IMR-90 (cell line): ENCODE measurements at regions not wholly inside any gene's neighbourhood (a gene's known extent, or its start where the extent isn't known, plus 50 kb on each side); places are given as distances from the start of the nearest gene placed in this dataset.

Source experiments
- ATAC-seq: fragments of 200-7000 bp; cut with Tn5 transposase; 2 replicates; pipeline ENCODE4 v1.9.1; 2020; ENCODE audit warnings: low read depth, mild to moderate bottlenecking, moderate library complexity
- BruUV-seq: library from RNA; stranded (reverse); fragments of 400-500 nt; replicated peaks from 2 replicates; lab custom pipeline; 2021; lab: Mats Ljungman, UMichigan
- CTCF ChIA-PET: fragments of 300-600 bp; formaldehyde crosslinking; extraction: SDS; loops from one replicate; lab custom pipeline; 2021; ENCODE audit warnings: antibody characterized with exemption; lab: Yijun Ruan, JAX
- POLR2A ChIA-PET: fragments of 300-600 bp; sonication (Branson Sonifier 250); formaldehyde crosslinking; loops from one replicate; lab custom pipeline; 2022; ENCODE audit warnings: antibody characterized with exemption; ENCODE audit not compliant: unreplicated experiment; lab: Charles Lee
- DNase-seq: peaks from one replicate; pipeline ENCODE4 v3.0.0; 2013
- H2AFZ ChIP-seq: replicated peaks from 2 replicates; pipeline ENCODE3; 2013; ENCODE audit warnings: low read length, mild to moderate bottlenecking; ENCODE audit not compliant: poor library complexity
- H2AK5ac ChIP-seq: 2 replicates; pipeline ENCODE4 v1.6.1; 2013; ENCODE audit warnings: low read depth, low read length, inconsistent platforms
- H2AK9ac ChIP-seq: replicated peaks from 2 replicates; pipeline ENCODE3; 2013; ENCODE audit warnings: mild to moderate bottlenecking, low read depth, low read length, moderate library complexity; ENCODE audit not compliant: poor library complexity
- H2BK120ac ChIP-seq: 2 replicates; pipeline ENCODE4 v1.6.1; 2013; ENCODE audit warnings: low read depth, low read length, inconsistent platforms
- H2BK15ac ChIP-seq: 3 replicates; pipeline ENCODE4 v1.6.1; 2013; ENCODE audit warnings: low read depth, low read length, inconsistent platforms
- H2BK20ac ChIP-seq: 2 replicates; pipeline ENCODE4 v1.6.1; 2013; ENCODE audit warnings: low read depth, mild to moderate bottlenecking, inconsistent platforms, low read length, moderate library complexity
- H2BK5ac ChIP-seq: 2 replicates; pipeline ENCODE4 v1.6.1; 2013; ENCODE audit warnings: mild to moderate bottlenecking, low read depth, low read length, inconsistent platforms; ENCODE audit not compliant: poor library complexity, severe bottlenecking
- H3K14ac ChIP-seq: replicated peaks from 2 replicates; pipeline ENCODE4 v1.6.1; 2013; ENCODE audit warnings: low read depth, low read length, inconsistent platforms
- H3K18ac ChIP-seq: 2 replicates; pipeline ENCODE4 v1.6.1; 2013; ENCODE audit warnings: low read depth, low read length, control low read depth
- H3K23ac ChIP-seq: 2 replicates; pipeline ENCODE4 v1.6.1; 2013; ENCODE audit warnings: low read depth, low read length, inconsistent platforms
- H3K27ac ChIP-seq: 2 replicates; pipeline ENCODE4 v1.5.1; 2013; ENCODE audit warnings: mild to moderate bottlenecking, control low read depth, low read length; ENCODE audit not compliant: insufficient read depth
- H3K27me3 ChIP-seq: 2 replicates; pipeline ENCODE4 v1.6.1; 2013; ENCODE audit warnings: low read length; ENCODE audit not compliant: control insufficient read depth, insufficient read depth
- H3K36me3 ChIP-seq: 2 replicates; pipeline ENCODE4 v1.6.1; 2013; ENCODE audit warnings: low read length, mixed read lengths; ENCODE audit not compliant: control insufficient read depth, insufficient read depth
- H3K4ac ChIP-seq: 2 replicates; pipeline ENCODE4 v1.6.1; 2013; ENCODE audit warnings: low read depth, low read length, inconsistent platforms
- H3K4me1 ChIP-seq: 2 replicates; pipeline ENCODE4 v1.6.1; 2013; ENCODE audit warnings: low read length, mixed read lengths; ENCODE audit not compliant: control insufficient read depth, insufficient read depth
- H3K4me2 ChIP-seq: 2 replicates; pipeline ENCODE4 v1.6.1; 2013; ENCODE audit warnings: low read depth, mild to moderate bottlenecking, control low read depth, low read length, moderate library complexity
- H3K4me3 ChIP-seq: 2 replicates; pipeline ENCODE4 v1.5.1; 2013; ENCODE audit warnings: low read depth, mild to moderate bottlenecking, control low read depth, low read length, moderate library complexity; ENCODE audit not compliant: insufficient read depth
- H3K56ac ChIP-seq: 2 replicates; pipeline ENCODE4 v1.6.1; 2013; ENCODE audit warnings: low read length, inconsistent platforms; ENCODE audit not compliant: insufficient read depth; ENCODE audit errors: extremely low read depth
- H3K79me1 ChIP-seq, 2 experiments: 2 replicates each; pipeline ENCODE4 v1.6.1; 2013; ENCODE audit warnings: low read length in 2 of 2, inconsistent platforms in 1 of 2, low read depth in 1 of 2
- H3K9ac ChIP-seq: 2 replicates; pipeline ENCODE4 v1.6.1; 2013; ENCODE audit warnings: low read depth, low read length, control low read depth
- H3K9me1 ChIP-seq: 2 replicates; pipeline ENCODE4 v1.6.1; 2013; ENCODE audit warnings: low read length, inconsistent platforms; ENCODE audit not compliant: insufficient read depth
- H3K9me3 ChIP-seq: 2 replicates; pipeline ENCODE4 v1.6.1; 2013; ENCODE audit warnings: low read length; ENCODE audit not compliant: control insufficient read depth, insufficient read depth
- H4K20me1 ChIP-seq: 2 replicates; pipeline ENCODE4 v1.6.1; 2013; ENCODE audit warnings: low read length, inconsistent platforms; ENCODE audit not compliant: insufficient read depth
- H4K5ac ChIP-seq: 2 replicates; pipeline ENCODE4 v1.6.1; 2013; ENCODE audit warnings: mild to moderate bottlenecking, low read depth, low read length, control low read depth
- H4K8ac ChIP-seq, 2 experiments: 2 replicates each; pipeline ENCODE4 v1.6.1; 2013; ENCODE audit warnings: low read depth in 2 of 2, low read length in 2 of 2, control low read depth in 1 of 2, inconsistent platforms in 1 of 2
- H4K91ac ChIP-seq: 2 replicates; pipeline ENCODE4 v1.6.1; 2013; ENCODE audit warnings: low read depth, low read length, inconsistent platforms; ENCODE audit not compliant: insufficient read depth
- BHLHE40 ChIP-seq: fragments of 150-350 bp; IDR thresholded peaks from 2 replicates; pipeline ENCODE4 v1.6.1; 2016; ENCODE audit warnings: mild to moderate bottlenecking, low read depth, low read length
- CEBPB ChIP-seq: IDR thresholded peaks from 2 replicates; pipeline ENCODE4 v1.6.1; 2012; ENCODE audit warnings: low read depth, low read length, improper control_type of control experiment
- CHD1 ChIP-seq: IDR thresholded peaks from 2 replicates; pipeline ENCODE4 v1.6.1; 2012; ENCODE audit warnings: low read depth, low read length, improper control_type of control experiment
- CTCF ChIP-seq: conservative IDR thresholded peaks from 2 replicates; pipeline ENCODE4 v1.5.1; 2012; ENCODE audit warnings: mild to moderate bottlenecking, low read depth, low read length, improper control_type of control experiment
- ELK1 ChIP-seq: fragments of 150-350 bp; IDR thresholded peaks from 2 replicates; pipeline ENCODE4 v1.6.1; 2016; ENCODE audit warnings: low read depth, mild to moderate bottlenecking, low read length, moderate library complexity, borderline replicate concordance
- MAFK ChIP-seq: IDR thresholded peaks from 2 replicates; pipeline ENCODE4 v1.6.1; 2012; ENCODE audit warnings: low read depth, low read length, improper control_type of control experiment
- MAZ ChIP-seq: IDR thresholded peaks from 2 replicates; pipeline ENCODE4 v1.6.1; 2012; ENCODE audit warnings: low read depth, mild to moderate bottlenecking, low read length, improper control_type of control experiment, moderate library complexity, borderline replicate concordance
- MXI1 ChIP-seq: IDR thresholded peaks from 2 replicates; pipeline ENCODE4 v1.6.1; 2012; ENCODE audit warnings: low read depth, mild to moderate bottlenecking, low read length, moderate library complexity, borderline replicate concordance
- NFE2L2 ChIP-seq: fragments of 150-350 bp; IDR thresholded peaks from 2 replicates; pipeline ENCODE4 v1.6.1; 2016; ENCODE audit warnings: low read depth, mild to moderate bottlenecking, low read length
- POLR2A ChIP-seq: IDR thresholded peaks from 2 replicates; pipeline ENCODE4 v1.6.1; 2012; ENCODE audit warnings: mild to moderate bottlenecking, low read depth, low read length
- RAD21 ChIP-seq: IDR thresholded peaks from 2 replicates; pipeline ENCODE4 v1.6.1; 2012; ENCODE audit warnings: low read length, improper control_type of control experiment
- RCOR1 ChIP-seq: IDR thresholded peaks from 2 replicates; pipeline ENCODE4 v1.6.1; 2012; ENCODE audit warnings: mild to moderate bottlenecking, low read length, improper control_type of control experiment; ENCODE audit not compliant: insufficient replicate concordance
- SMC3 ChIP-seq: fragments of 150-350 bp; IDR thresholded peaks from 2 replicates; pipeline ENCODE4 v1.6.1; 2016; ENCODE audit warnings: low read depth, mild to moderate bottlenecking, antibody characterized with exemption, low read length, moderate library complexity
- USF2 ChIP-seq: fragments of 150-350 bp; IDR thresholded peaks from 2 replicates; pipeline ENCODE4 v1.6.1; 2017; ENCODE audit warnings: mild to moderate bottlenecking, antibody characterized with exemption, low read length, low read depth
- WGBS, 2 experiments: methylation state at CpG; one replicate each; pipeline versions ENCODE4 v1.1.5 to v1.1.7; 2013; ENCODE audit warnings: missing lambda C conversion rate in 2 of 2; ENCODE audit not compliant: insufficient read length in 1 of 2; ENCODE audit errors: extremely low coverage in 2 of 2; 5-methylcytosine and 5-hydroxymethylcytosine counted together
- dilution Hi-C: fragments of 300-500 bp; cut with HindIII; formaldehyde crosslinking; loops from one replicate; pipeline ENCODE4 v1.14.3; 2018; ENCODE audit warnings: low sequenced_read_pairs; ENCODE audit not compliant: unreplicated experiment
- in situ Hi-C: fragments of 300-500 bp; cut with MboI; formaldehyde crosslinking; loops from 3 replicates; pipeline ENCODE4 v1.14.3; 2019; ENCODE audit warnings: low sequenced_read_pairs, inconsistent platforms, mixed read lengths
- intact Hi-C: fragments of 100-400 bp; cut with micrococcal nuclease; formaldehyde crosslinking; loops from 2 replicates; pipeline ENCODE4 v1.10.0; 2022

- ATAC-seq (no peak), DNase-seq (no peak)
- Histone ChIP-seq H3K36me3 (no peaks in the 10 kb centered on the region), H3K4me1 (no peaks in the 10 kb centered on the region), H4K8ac (no peak overlapping the region), H3K4me2 (no peak overlapping the region), H3K23ac (no peak overlapping the region), H3K27me3 (peaks cover 1% of the 10 kb centered on the region; the same call in 1 of the 2 replicates), H3K27ac (no peak overlapping the region), H3K18ac (no peak overlapping the region), H4K20me1 (no peaks in the 10 kb centered on the region), H3K56ac (no peak overlapping the region), H2AFZ (no peak overlapping the region), H3K9ac (no peak overlapping the region), H4K91ac (no peak overlapping the region), H3K4ac (no peak overlapping the region), H2AK9ac (no peak overlapping the region), H3K79me1 (no peaks in the 10 kb centered on the region), H2AK5ac (no peak overlapping the region), H2BK15ac (no peak overlapping the region), H4K5ac (no peak overlapping the region), H3K9me1 (peaks cover 3% of the 10 kb centered on the region), H2BK5ac (no peak overlapping the region), H3K9me3 (peaks cover 5% of the 10 kb centered on the region; the same call in 1 of the 2 replicates), H2BK120ac (no peak overlapping the region), H3K14ac (no peak overlapping the region), H2BK20ac (no peak overlapping the region), H3K4me3 (no peak overlapping the region)
- ChIA-PET POLR2A (no interaction called here), CTCF (no interaction called here)
- intact Hi-C loops = no loop called here
- WGBS, 2 experiments = 50% methylated on average over 2 of the region's 6 CpGs; no CpG with 5 or more reads in 1 of the 2 experiments
- dilution Hi-C loops = no loop called here
- in situ Hi-C loops = no loop called here
- TF ChIP-seq CEBPB (no peak), NFE2L2 (no peak), SMC3 (no peak), POLR2A (no peak), MAZ (no peak), BHLHE40 (no peak), RAD21 (no peak), ELK1 (no peak), CHD1 (no peak), USF2 (no peak), MXI1 (no peak), CTCF (no peak), RCOR1 (no peak), MAFK (no peak)
- BruUV-seq = no TSS peak
These were observed 124.7 kb downstream of the FOXL1 start for GRCh38 chr16:86702824-86703588.
